Mesenchymal stem cell (in vitro differentiated cells and primary cell): ENCODE measurements at regions not wholly inside any gene's neighbourhood (a gene's known extent, or its start where the extent isn't known, plus 50 kb on each side); places are given as distances from the start of the nearest gene placed in this dataset.
A peak's percentile ranks its signal among the peaks of the same experiment; 100 is the strongest.

Experiments used
- DNase-seq: peaks from one replicate; pipeline ENCODE4 v3.0.0-alpha.2; 2013
- H2AFZ ChIP-seq: one replicate; pipeline ENCODE4 v1.6.1; 2013; ENCODE audit warnings: low read depth, mild to moderate bottlenecking, control low read depth, inconsistent platforms, low read length, moderate library complexity
- H2AK5ac ChIP-seq: 2 replicates; pipeline ENCODE4 v1.6.1; 2013; ENCODE audit warnings: low read length, moderate library complexity, mild to moderate bottlenecking, inconsistent platforms; ENCODE audit not compliant: severe bottlenecking
- H2BK120ac ChIP-seq: one replicate; pipeline ENCODE4 v1.6.1; 2013; ENCODE audit warnings: low read depth, mild to moderate bottlenecking, inconsistent platforms, low read length, moderate library complexity
- H2BK12ac ChIP-seq, 2 experiments: one replicate each; pipeline ENCODE4 v1.6.1; 2013; ENCODE audit warnings: inconsistent platforms in 2 of 2, low read length in 2 of 2, mild to moderate bottlenecking in 2 of 2, moderate library complexity in 2 of 2, control low read depth in 1 of 2
- H2BK15ac ChIP-seq: one replicate; pipeline ENCODE4 v1.6.1; 2013; ENCODE audit warnings: mild to moderate bottlenecking, low read depth, inconsistent platforms; ENCODE audit not compliant: poor library complexity, severe bottlenecking
- H2BK5ac ChIP-seq: 2 replicates; pipeline ENCODE4 v1.6.1; 2013; ENCODE audit warnings: low read depth, mild to moderate bottlenecking, low read length, control low read depth, inconsistent platforms; ENCODE audit not compliant: poor library complexity, severe bottlenecking
- H3K14ac ChIP-seq, 2 experiments: one replicate each; pipeline ENCODE4 v1.6.1; 2013; ENCODE audit warnings: inconsistent platforms in 2 of 2, low read length in 2 of 2, control low read depth in 1 of 2, mild to moderate bottlenecking in 1 of 2, moderate library complexity in 1 of 2
- H3K18ac ChIP-seq, 2 experiments: one replicate each; pipeline ENCODE4 v1.6.1; 2013; ENCODE audit warnings: inconsistent platforms in 2 of 2, low read length in 2 of 2, control low read depth in 1 of 2, low read depth in 1 of 2, mild to moderate bottlenecking in 1 of 2
- H3K23ac ChIP-seq, 2 experiments: one replicate each; pipeline ENCODE4 v1.6.1; 2013; ENCODE audit warnings: inconsistent platforms in 2 of 2, low read length in 2 of 2, mild to moderate bottlenecking in 2 of 2, moderate library complexity in 2 of 2, control low read depth in 1 of 2
- H3K27ac ChIP-seq: 2 replicates; pipeline ENCODE4 v1.5.1; 2013; ENCODE audit warnings: mild to moderate bottlenecking, moderate library complexity, low read length, control low read depth, inconsistent platforms; ENCODE audit not compliant: poor library complexity, severe bottlenecking
- H3K27me3 ChIP-seq, 2 experiments: 2 replicates each; pipeline versions ENCODE4 v1.6.1 to v1.7.0; 2013; ENCODE audit warnings: low read length in 2 of 2, mild to moderate bottlenecking in 2 of 2, moderate library complexity in 2 of 2, control low read depth in 1 of 2, inconsistent platforms in 1 of 2; ENCODE audit not compliant: control insufficient read depth in 1 of 2, insufficient read depth in 1 of 2
- H3K36me3 ChIP-seq, 2 experiments: 2 replicates each; pipeline versions ENCODE4 v1.6.1 to v1.7.0; 2013; ENCODE audit warnings: low read length in 2 of 2, control low read depth in 1 of 2, inconsistent platforms in 1 of 2, low read depth in 1 of 2, mild to moderate bottlenecking in 1 of 2; ENCODE audit not compliant: insufficient read depth in 2 of 2, control insufficient read depth in 1 of 2
- H3K4ac ChIP-seq, 2 experiments: one replicate each; pipeline ENCODE4 v1.6.1; 2013; ENCODE audit warnings: inconsistent platforms in 2 of 2, low read length in 2 of 2, mild to moderate bottlenecking in 2 of 2, moderate library complexity in 2 of 2, control low read depth in 1 of 2, low read depth in 1 of 2
- H3K4me1 ChIP-seq: 2 replicates; pipeline ENCODE4 v1.6.1; 2013; ENCODE audit warnings: low read depth, low read length, control low read depth; ENCODE audit not compliant: control insufficient read depth, insufficient read depth
- H3K4me2 ChIP-seq: 2 replicates; pipeline ENCODE4 v1.6.1; 2013; ENCODE audit warnings: low read length, mild to moderate bottlenecking, inconsistent platforms; ENCODE audit not compliant: poor library complexity, severe bottlenecking
- H3K4me3 ChIP-seq, 2 experiments: 2 replicates each; pipeline versions ENCODE4 v1.5.1 to v1.7.0; 2013; ENCODE audit warnings: low read length in 2 of 2, mild to moderate bottlenecking in 2 of 2, control low read depth in 1 of 2, low read depth in 1 of 2; ENCODE audit not compliant: insufficient read depth in 1 of 2
- H3K79me1 ChIP-seq: replicated peaks from 2 replicates; pipeline ENCODE4 v1.6.1; 2013; ENCODE audit warnings: mild to moderate bottlenecking, control low read depth, low read length, inconsistent platforms; ENCODE audit not compliant: poor library complexity, severe bottlenecking
- H3K9ac ChIP-seq: 2 replicates; pipeline ENCODE4 v1.7.0; 2013; ENCODE audit warnings: mild to moderate bottlenecking, low read length, moderate library complexity
- H3K9me3 ChIP-seq: 2 replicates; pipeline ENCODE4 v1.7.0; 2013; ENCODE audit warnings: mild to moderate bottlenecking, low read length; ENCODE audit not compliant: control insufficient read depth
- H4K8ac ChIP-seq: one replicate; pipeline ENCODE4 v1.6.1; 2013; ENCODE audit warnings: inconsistent platforms, mild to moderate bottlenecking, low read length, moderate library complexity
- H4K91ac ChIP-seq: one replicate; pipeline ENCODE4 v1.6.1; 2013; ENCODE audit warnings: mild to moderate bottlenecking, low read length, inconsistent platforms
- WGBS: methylation state at CpG from one replicate; pipeline ENCODE4 v1.1.7; 2013; ENCODE audit warnings: mixed read lengths; 5-methylcytosine and 5-hydroxymethylcytosine counted together

- Histone ChIP-seq H3K9ac (no peak overlapping the region), H2AFZ (no peak overlapping the region), H4K91ac (no peak overlapping the region), H3K4me3 (no peak overlapping the region), H3K4me2 (no peak overlapping the region), H4K8ac (no peak overlapping the region), H3K79me1 (no peaks in the 10 kb centered on the region), H3K23ac (no peak overlapping the region), H3K9me3 (no peaks in the 10 kb centered on the region), H3K14ac (no peak overlapping the region), H3K18ac (no peak overlapping the region), H2BK120ac (no peak overlapping the region), H3K36me3 (no peaks in the 10 kb centered on the region), H2BK15ac (no peak overlapping the region), H3K4me1 (no peaks in the 10 kb centered on the region), H3K27ac (no peak overlapping the region), H2BK12ac (no peak overlapping the region), H2BK5ac (no peak overlapping the region), H3K4ac (no peak overlapping the region), H2AK5ac (no peak overlapping the region), H3K27me3 (peaks cover 0 to 5% of the 10 kb centered on the region in 2 experiments)
- DNase-seq = no peak
- WGBS = 88% methylated on average over 1 of the region's 3 CpGs
These were observed 70.6 kb upstream of the PTGFR start for GRCh38 chr1:78420181-78420580.

- Histone ChIP-seq H3K23ac (no peak overlapping the region), H3K14ac (no peak overlapping the region), H3K18ac (no peak overlapping the region), H3K9me3 (no peaks in the 10 kb centered on the region), H3K36me3 (no peaks in the 10 kb centered on the region), H4K8ac (no peak overlapping the region), H3K4me2 (no peak overlapping the region), H3K4me1 (no peaks in the 10 kb centered on the region), H3K27ac (no peak overlapping the region), H2BK120ac (no peak overlapping the region), H2AFZ (no peak overlapping the region), H2BK5ac (no peak overlapping the region), H4K91ac (no peak overlapping the region), H3K79me1 (no peaks in the 10 kb centered on the region), H3K4me3 (no peak overlapping the region), H2AK5ac (no peak overlapping the region), H2BK15ac (no peak overlapping the region), H3K9ac (no peak overlapping the region), H3K4ac (no peak overlapping the region), H3K27me3 (peaks cover 0 to 5% of the 10 kb centered on the region in 2 experiments), H2BK12ac (no peak overlapping the region)
- no peak for DNase-seq
These were observed 70.1 kb upstream of the PTGFR start for GRCh38 chr1:78420688-78421087.

- peaks cover 0 to 5% of the 10 kb centered on the region in 2 experiments for H3K27me3 ChIP-seq
- no peak overlapping the region for H4K91ac ChIP-seq
- H3K18ac ChIP-seq = no peak overlapping the region
- H3K4me3 ChIP-seq = no peak overlapping the region
- H3K9ac ChIP-seq = no peak overlapping the region
- H2BK5ac ChIP-seq = no peak overlapping the region
- H2AK5ac ChIP-seq = no peak overlapping the region
- H2BK120ac ChIP-seq = no peak overlapping the region
- no peaks in the 10 kb centered on the region for H3K79me1 ChIP-seq
- no peak overlapping the region for H3K23ac ChIP-seq
- no peak overlapping the region for H3K4me2 ChIP-seq
- H3K9me3 ChIP-seq = no peaks in the 10 kb centered on the region
- H2BK12ac ChIP-seq = no peak overlapping the region
- H3K27ac ChIP-seq = no peak overlapping the region
- H2AFZ ChIP-seq = no peak overlapping the region
- H4K8ac ChIP-seq = no peak overlapping the region
- no peak overlapping the region for H2BK15ac ChIP-seq
- H3K36me3 ChIP-seq = no peaks in the 10 kb centered on the region
- H3K14ac ChIP-seq = no peak overlapping the region
- DNase-seq = no peak
- no peaks in the 10 kb centered on the region for H3K4me1 ChIP-seq
- H3K4ac ChIP-seq = no peak overlapping the region
- 80% methylated on average over 1 of the region's 5 CpGs for WGBS
These were observed 66.1 kb upstream of the PTGFR start for GRCh38 chr1:78424720-78425119.

GRCh38 chr1:78426408-78426807, 64.4 kb upstream of the PTGFR start:
- peak overlapping the region; percentile 71 for H3K9ac ChIP-seq
- H2BK12ac ChIP-seq = no peak overlapping the region

More at GRCh38 chr1:78426408-78426807, 64.4 kb upstream of the PTGFR start:
- H3K18ac ChIP-seq = no peak overlapping the region
- no peak overlapping the region for H2BK5ac ChIP-seq
- H3K4me3 ChIP-seq = no peak overlapping the region
- H2BK120ac ChIP-seq = no peak overlapping the region
- H3K9me3 ChIP-seq = no peaks in the 10 kb centered on the region
- no peak overlapping the region for H3K14ac ChIP-seq
- H2AK5ac ChIP-seq = no peak overlapping the region
- no peak overlapping the region for H3K4me2 ChIP-seq
- H2AFZ ChIP-seq = no peak overlapping the region
- H4K8ac ChIP-seq = no peak overlapping the region
- WGBS = 67% methylated on average over 2 of the region's 4 CpGs
- H3K4ac ChIP-seq = no peak overlapping the region
- H4K91ac ChIP-seq = no peak overlapping the region
- no peak overlapping the region for H2BK15ac ChIP-seq
- H3K4me1 ChIP-seq = no peaks in the 10 kb centered on the region
- H3K27ac ChIP-seq = no peak overlapping the region
- no peaks in the 10 kb centered on the region for H3K79me1 ChIP-seq
- H3K36me3 ChIP-seq = no peaks in the 10 kb centered on the region
- DNase-seq = no peak
- H3K23ac ChIP-seq = no peak overlapping the region
- peaks cover 0 to 1% of the 10 kb centered on the region in 2 experiments for H3K27me3 ChIP-seq
